Stimulated activated CD4-positive, alpha-beta T cell treated with anti-CD3 and anti-CD28 coated beads, Interleukin-4, amount 100 ng/mL, for 24 hours (primary cell): ENCODE measurements at regions not wholly inside any gene's neighbourhood (a gene's known extent, or its start where the extent isn't known, plus 50 kb on each side); places are given as distances from the start of the nearest gene placed in this dataset.

Source experiments
- DNase-seq: peaks from one replicate; pipeline ENCODE4 v3.0.0-alpha.2; 2020

DNA sequence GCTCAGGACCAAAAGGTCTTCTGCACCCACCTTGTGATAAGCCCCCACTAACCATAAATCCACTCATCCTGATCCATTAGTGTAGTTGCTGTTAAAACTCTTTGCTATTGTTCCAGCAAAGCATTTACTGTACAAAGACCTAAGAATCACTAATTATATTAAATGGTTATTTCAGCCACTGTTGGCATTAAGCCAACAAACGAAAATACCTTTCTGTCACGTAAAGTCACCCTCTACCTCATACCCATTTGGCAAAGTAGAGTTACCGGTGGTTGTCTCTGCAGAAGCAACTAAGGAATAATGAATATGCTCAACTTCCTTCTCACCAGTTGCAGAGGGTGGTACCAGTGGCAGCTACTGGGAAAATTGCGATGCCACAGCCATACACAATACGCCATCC lies 224.5 kb downstream of the SP3 start:
- DNase-seq, result no peak

GRCh38 chr2:173741759-173742158 lies 223.4 kb downstream of the SP3 start:
- DNase-seq, result no peak

DNA sequence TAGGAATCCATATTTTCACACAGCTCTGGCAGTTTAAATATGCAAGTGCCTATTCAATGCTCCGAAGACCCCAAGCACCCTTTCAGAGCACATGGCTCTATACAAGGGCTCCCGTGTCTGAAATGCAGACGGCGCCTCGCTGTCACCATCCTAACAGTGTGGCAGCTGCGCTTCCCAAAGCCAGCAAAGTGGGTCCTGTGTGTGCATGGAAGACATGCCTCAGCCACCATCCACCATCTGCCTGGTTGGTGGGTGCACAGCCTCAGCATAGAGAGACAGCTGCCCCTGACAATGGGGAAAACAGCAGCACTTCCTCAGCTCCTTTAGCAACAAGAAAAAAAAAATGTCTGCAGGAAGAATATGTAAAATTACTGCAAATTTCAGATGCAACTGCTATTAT lies 218.1 kb downstream of the SP3 start:
- no peak for DNase-seq

DNA sequence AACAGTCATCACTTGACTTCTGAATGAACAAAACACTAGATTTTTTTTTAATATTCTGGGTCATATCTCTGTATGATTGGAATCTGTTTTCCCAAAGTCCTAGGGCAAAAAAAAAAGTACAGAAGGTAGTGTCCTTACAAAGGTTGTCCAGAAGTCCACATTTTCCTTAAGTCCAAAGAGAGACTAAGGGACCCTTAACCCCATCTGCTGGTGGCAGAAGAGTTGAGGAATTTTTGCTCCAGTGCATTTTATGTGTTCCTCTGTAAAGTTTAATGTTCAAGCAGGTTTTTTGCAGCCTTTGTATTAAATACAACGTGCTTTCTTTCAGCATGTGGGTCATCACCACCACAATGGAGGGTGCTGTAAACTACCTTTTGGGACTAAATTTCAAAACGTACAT lies 215.9 kb downstream of the SP3 start:
- DNase-seq, result no peak

DNA sequence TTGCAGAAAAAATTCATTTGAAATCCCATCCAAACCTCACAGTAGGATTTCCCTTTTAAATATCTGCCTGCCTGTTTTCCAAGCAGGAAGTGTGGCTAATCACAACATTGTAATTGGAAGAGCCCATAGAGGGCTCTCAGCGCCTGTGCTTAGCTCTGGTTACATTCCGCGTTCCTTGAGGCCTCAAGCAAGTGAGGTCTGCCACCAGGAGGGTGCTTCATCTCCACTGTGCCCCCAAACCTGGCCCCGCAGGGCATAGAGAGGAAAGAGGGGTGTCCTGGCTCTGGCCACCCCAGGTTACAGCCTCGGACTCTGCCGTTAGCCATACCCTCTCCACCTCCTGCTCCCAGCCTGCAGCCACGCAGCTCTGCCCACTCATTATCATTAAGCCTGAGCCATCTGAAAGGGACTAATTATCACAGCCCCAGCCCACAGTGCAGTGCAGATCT lies 214.8 kb downstream of the SP3 start:
- DNase-seq, result no peak

DNA sequence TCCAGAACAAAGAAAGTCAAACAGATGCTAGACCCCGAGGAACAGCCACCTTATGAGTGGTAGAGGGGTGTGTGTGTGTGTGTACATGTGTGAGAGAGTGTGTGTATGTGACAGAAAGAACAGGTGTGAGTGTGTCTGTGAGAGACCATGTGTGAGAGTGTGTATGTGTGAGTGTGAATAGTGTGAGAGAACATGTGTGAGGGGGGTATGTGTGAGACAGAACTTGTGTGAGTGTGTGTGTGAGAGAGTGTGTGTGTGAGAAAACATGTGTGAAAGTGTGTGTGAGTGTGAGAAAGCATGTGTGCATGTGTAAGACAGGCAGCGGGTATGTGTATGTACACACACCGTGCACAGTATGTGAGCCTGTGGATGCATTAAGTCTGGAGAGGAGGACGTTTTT lies 214.3 kb downstream of the SP3 start:
- DNase-seq, result no peak

GRCh38 chr2:173751245-173751975 lies 213.8 kb downstream of the SP3 start:
- DNase-seq, result no peak

DNA sequence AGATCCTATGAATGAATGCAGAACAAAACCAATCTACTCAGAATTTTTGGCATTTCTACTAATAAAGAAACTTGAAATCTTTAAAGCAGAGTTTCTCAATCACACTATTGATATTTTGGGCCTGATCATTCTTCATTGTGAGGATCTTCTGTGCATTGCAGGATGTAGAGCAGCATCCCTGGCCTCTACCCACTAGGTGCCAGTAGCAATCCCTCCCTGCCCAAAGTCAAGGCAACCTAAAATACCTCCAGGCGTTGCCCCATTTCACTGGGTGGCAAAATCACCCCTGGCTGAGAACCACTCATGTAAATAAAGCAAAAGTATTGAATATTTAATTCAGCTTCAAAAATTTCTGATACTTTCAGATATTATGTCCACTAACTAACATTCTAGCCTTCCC lies 213.0 kb downstream of the SP3 start:
- no peak for DNase-seq

DNA sequence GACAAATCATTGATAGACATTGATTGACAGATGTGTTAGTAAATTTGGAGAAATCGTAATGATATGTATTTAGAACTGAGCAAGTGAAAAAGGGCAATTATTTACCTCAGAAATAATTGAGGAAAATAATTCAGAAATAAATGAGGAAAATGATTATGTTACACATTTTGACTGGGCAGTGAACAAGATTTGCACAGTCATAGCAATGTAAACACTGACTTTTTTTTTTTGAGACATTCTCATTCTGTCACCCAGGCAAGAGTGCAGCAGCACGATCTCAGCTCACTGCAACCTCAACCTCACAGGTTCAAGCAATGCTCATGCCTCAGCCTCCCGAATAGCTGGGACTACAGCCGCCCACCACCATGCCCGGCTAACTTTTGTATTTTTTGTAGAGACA lies 211.7 kb downstream of the SP3 start:
- DNase-seq, result no peak

DNA sequence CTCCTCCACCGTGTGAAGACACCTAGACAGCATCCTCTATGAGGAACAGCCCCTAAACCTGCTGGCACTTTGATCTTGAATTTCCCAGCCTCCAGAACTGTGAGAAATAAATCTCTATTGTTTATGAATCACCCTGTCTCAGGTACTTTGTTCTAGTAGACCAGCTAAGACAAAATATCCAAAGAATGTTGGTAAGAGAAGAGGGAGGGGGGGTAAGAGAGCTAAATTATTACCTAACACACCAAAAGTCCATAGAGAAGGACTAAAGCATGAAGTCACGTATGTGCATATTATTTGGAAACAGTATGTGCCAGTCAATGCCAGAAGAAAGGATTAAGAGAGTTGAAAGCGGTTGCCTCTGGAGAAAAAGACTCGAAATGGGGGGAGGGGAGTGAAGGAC lies 211.0 kb downstream of the SP3 start:
- DNase-seq, result no peak

DNA sequence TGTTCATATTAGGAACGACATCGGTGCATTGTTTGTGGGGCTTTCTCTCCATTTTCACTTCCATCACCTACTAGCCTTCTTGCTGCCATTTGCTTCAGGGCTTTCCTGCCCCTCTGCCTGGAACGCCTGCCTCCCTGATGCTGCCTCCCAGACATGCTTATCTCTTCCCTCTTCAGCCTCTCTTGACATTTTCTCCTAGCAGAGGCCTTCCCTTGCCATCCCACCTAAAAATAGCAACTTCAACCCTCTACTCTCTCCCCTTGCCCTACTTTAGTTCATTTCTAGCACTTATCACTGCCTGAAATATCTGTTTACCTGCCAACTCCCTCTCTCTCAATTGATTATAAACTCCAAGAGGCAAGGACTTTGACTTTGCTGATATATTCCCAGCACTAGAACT lies 210.3 kb downstream of the SP3 start:
- DNase-seq, result no peak

DNA sequence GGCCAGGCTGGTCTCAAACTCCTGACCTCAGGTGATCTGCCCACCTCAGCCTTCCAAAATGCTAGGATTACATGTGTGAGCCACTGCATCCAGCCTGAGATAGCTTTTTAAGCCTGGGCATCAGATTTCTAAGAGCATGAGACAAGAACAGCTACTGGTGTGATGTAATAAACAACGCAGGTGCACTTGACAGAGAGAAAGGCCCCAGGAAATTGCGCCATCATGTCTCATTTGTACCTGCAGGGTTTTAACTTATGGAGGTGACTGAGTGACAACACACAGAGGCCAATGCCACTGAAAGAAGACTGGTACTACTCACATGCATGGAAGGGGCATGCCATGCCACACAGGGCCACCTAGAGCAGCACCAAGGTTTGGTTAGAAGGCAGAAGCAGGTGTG lies 209.4 kb downstream of the SP3 start:
- DNase-seq, result no peak

DNA sequence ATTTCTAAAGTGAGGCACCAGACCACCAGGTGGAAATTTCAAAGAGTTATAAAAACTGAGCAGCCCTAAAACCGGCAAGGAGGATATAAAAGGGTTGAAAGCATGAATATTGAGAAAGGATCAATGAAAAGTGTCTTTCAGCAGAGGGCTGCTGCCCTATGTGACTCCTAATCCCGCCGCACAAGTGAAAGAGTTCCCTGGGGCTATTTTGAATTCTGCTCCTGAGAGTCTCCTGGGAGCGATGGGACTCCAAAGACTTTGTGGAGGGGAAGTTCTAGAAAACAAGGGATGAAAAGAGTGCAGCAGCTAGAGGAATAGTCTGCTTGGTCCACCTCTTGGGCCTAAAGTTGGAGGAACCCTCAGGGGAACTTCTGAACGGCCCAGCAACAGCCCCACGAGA lies 205.2 kb downstream of the SP3 start:
- DNase-seq, result no peak

DNA sequence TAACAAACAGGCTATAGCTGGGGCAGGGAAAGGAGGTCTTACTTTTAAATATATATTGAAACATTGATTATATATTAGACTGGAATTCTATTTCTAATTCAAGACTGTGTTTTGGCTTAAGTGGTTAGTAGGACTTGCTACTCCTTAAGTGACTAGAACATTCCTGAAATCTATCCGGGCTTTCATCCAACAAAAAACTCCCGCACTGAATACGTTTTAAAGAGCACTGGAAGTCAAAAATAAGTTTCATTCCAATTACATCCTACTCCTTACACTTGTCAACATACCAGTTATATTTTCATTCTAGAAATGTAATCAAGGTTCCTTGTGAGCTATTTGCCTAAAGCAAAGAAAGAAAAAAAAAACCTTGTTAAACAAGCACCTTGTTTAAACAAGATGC lies 204.6 kb downstream of the SP3 start:
- no peak for DNase-seq

DNA sequence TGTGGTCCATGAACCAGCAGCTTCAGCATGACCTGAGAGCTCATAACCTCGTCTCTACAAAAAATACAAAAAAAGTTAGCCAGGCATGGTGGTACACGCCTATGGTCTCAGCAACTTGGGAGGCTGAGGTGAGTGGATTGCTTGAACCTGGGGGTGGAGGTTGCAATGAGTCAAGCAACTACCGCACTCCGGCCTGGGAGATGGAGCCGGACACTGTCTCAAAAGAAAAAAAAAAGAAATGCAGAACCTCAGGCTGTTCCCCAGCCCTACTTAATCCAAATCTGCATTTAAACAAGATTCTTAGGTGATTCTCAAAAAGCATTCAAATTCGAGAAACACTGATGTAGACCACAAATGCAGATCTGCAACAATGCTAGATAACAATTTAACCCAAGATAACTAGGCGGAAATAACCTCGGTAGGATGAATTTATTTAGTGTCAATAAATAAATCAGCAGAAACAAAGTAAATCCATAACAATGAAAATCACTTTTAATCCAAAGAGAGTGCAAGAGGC lies 203.5 kb downstream of the SP3 start:
- no peak for DNase-seq

GRCh38 chr2:173762221-173762620 lies 203.0 kb downstream of the SP3 start:
- DNase-seq, result no peak

GRCh38 chr2:173762864-173763263 lies 202.3 kb downstream of the SP3 start:
- DNase-seq, result no peak

DNA sequence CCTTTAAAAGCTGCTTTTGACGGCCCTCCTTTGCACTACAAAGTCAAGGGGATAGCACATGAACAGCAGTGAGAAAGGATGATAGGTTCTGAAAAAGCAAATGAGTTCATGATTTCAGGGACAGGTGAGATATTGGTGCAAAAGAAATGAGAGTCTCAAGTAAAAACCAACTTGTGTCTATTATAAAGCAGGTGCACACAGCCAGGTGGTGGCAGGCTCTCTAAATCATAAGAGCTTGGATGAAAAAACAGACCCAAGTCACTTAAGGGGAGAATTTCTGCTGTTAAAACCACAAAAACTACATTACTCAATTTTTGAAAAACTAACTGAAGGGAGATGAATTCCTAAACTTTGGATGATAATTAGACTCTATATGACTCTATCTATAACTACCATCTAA lies 201.5 kb downstream of the SP3 start:
- no peak for DNase-seq

DNA sequence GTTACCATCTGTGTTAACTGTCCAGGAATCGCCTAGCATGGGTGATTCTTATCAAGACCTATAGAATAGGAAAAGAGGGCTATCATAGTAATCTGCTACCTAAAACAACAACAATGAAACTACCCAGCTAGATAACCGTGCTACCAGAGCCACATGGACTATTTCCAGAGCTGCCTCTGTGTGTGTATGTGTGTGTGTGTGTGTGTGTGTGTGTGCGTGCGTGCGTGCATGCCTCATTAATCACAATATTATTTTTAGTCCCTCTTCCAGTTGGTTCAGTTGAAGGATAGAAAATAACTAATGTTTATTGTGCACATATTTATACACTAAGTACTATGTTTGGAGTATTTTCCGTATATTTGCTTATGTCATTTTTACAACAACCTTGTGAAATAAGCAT lies 201.1 kb downstream of the SP3 start:
- DNase-seq, result no peak

DNA sequence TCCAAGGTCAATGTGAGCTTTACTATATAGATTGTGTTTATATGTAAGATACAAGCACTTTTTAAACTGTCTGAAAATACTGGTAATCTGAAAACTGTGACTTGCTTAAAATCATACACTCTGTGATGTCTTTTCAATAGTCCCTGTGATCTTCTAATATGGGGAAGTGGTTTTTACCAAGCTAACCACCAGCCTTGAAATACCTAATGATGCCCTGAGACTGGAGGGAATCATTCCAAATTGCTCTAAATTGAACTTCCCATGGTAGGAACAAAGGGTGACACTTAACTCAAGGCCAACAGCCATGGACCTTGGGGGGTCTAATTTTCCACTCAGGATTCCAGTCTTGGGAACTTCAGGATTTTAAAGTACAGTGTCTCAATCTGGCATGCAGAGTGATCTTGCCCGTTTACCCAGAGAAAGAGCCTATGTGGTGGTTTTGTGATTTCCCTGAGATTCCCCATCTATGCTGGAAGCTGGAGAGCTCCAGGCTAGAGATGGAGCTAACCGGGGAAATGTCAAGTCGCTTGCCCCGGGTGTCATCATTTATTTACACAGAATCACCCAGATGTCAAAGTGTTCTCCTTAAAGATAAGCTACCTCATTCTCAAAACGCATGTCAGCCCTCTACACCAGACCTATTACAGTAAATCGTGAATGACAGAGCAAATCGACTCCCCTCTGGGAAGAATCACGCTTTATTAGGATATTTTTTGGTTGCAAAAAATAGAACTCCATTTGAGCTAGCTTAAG lies 198.5 kb downstream of the SP3 start:
- DNase-seq, result no peak

- no peak for DNase-seq
These were observed 194.1 kb downstream of the SP3 start for GRCh38 chr2:173770947-173771678.

DNA sequence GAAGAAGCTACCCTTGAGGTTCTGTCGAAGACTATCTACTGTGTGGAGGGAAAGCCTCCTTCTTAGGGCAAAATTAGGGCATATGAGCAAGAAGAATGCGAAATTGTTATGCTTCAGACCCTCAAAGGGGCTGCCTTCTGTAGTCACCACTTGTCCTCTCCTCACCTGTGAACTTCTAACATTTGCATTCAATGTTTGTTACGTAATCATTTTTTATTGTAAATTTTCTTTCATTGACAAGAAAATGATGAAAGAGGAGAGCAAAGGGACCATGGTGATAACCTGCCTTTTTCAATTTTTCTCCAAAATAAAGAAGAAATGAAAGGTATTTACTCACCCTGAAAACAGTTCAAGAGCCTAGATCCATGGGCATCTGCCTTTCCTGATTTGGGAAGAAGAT lies 193.0 kb downstream of the SP3 start:
- DNase-seq, result no peak

DNA sequence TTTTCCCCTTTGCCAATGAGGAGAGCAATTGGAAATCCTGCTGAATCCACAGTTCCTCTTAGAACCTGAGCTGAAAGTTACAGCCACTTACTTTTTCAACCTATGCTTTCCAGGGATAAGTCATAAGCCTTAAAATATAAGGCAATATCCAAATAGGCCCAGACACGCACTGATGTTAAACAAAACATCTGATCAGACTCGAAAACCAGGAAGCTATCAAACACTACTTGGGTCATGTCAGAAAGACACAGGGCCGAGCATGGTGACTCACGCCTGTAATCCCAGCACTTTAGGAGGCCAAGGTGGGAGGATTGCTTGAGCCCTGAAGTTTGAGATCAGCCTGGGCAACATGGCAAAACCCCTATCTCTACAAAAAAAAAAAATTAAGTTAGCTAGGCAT lies 192.1 kb downstream of the SP3 start:
- DNase-seq, result no peak

DNA sequence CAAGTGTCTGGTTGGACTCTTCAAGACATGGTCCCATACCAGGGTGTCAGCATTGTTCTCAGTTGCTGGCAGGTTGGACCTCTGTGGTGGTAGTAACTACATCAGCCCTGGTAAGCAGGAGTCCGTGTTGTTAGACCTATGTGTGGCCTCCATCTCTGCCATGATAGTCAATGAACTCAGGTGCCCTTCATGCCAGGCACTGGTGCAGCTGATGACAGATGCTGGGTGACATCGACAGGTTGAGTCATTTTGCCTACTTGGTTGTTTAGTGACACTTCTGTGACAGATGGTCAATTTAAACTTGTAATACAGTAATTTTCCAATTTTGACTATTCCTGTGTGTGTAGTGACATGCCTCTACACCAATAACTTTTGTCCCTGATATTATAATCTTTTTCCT lies 189.7 kb downstream of the SP3 start:
- no peak for DNase-seq
